Iris pigment epithelial cell (primary cell): ENCODE measurements at regions not wholly inside any gene's neighbourhood (a gene's known extent, or its start where the extent isn't known, plus 50 kb on each side); places are given as distances from the start of the nearest gene placed in this dataset.

Experiments used
- DNase-seq: peaks from one replicate; pipeline ENCODE4 v3.0.0-alpha.2; 2011; ENCODE audit warnings: low read depth

- DNase-seq: no peak
Observed at GRCh38 chr14:51512316-51512715, 139.4 kb upstream of the FRMD6 start.

DNA sequence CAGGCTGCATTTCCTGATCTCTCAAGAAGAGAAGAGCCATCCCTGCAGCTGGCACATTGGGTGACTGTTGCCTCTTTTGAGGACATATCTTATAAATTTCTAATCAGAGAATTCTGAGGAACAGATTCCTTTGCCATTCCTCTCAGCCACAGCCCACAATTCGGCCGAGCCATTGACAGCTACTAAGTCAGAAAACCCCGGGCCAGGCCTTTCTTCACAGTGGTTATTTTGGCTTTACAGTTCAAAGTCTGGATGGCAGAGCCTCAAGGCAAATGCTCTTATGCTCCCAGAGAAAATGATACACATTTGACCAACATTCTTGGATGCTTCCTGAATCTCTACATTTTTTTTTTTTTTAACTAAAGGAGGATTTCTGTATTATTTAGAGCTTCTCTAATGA lies 138.4 kb upstream of the FRMD6 start:
- no peak for DNase-seq

DNA sequence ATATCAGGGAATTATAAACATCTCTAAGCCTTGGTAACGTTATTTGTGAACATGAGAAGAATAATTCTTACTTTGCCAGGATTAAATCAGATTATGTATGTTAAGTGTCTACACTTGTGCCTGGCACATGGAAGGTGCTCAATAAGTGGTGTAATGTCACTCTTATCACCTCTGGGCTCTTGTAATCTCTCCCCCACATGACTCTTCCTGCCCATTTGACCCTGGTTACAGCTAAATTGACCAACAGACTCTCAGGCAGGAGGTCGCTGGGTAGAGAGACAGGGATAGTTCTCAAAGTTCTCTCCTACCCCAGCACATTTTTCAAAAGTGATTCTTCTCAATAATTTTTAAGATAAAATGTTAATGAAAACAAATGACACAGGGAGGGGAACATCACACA lies 137.8 kb upstream of the FRMD6 start:
- no peak for DNase-seq

- DNase-seq: no peak
Observed at GRCh38 chr14:51515611-51516010, 136.1 kb upstream of the FRMD6 start.

DNA sequence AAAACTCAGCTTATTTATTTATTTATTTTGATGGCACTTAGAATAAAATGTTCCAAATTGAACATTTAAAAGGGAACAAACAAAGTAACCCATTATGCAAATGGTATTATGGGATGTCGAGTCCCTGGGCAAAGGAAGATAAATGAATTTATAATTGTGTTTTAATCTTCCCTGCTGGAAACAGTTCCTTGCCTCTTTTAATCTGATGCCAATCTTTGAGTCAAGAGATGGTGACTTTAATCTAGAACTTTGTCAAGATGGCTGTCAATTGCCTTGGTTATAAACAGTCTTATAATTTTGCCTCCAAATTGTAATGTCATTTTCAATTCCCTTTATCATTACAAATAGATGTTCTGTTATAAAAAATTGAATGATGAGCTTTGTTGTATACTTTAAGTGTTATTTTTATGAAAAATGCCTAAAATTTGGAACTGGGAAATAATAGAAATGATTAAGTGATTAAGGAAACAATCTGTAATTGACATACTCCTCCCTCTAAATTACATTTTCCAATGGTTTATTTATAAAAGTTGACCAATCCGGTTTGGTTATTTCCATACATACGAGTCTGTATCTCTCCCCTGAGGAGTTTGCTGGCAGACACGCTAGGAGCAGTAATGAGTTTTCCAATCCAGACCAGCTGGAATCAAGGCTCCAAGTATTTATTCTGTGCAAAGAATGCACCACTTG lies 134.9 kb upstream of the FRMD6 start:
- DNase-seq: no peak

DNA sequence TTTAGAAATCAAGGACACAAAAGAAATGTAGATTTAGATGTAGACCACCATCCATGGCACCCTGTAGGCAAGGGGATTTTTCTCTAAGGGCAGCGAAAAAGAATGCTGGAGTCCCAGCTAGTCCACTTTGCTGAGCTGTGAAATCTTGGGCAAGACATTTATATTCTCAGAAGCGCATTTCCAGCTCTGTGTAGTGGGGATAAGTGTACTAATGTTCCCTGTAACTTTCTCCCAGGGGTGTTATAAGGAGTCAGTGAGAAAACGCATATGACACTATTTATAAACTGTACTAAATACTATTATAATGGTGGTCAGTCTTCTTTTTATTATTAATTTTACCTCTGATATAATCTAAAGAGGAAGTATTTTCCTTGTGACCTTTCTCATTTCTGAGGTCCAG lies 133.4 kb upstream of the FRMD6 start:
- no peak for DNase-seq

- no peak for DNase-seq
Observed at GRCh38 chr14:51518711-51519110, 133.0 kb upstream of the FRMD6 start.

DNA sequence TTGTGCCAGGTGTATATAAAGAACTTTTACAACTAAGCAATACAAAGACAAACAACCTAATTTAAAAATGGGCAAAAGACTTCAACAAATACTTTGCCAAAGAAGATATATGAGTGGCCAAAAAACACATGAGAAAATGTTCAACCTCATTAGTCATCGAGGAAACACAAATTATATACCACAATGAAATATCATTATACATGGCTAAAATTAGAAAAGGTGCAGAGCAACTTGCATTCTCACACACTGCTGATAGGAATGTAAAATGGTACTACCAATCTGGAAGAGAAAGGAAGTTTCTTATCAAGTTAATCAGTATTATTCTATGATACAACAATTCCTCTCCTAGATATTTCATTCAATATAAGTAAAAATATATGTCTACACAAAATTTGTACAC lies 131.6 kb upstream of the FRMD6 start:
- DNase-seq: no peak

- DNase-seq: peak; percentile 89
Observed at GRCh38 chr14:51521764-51522163, 129.9 kb upstream of the FRMD6 start.

GRCh38 chr14:51523243-51523642 lies 128.5 kb upstream of the FRMD6 start:
- no peak for DNase-seq

- no peak for DNase-seq
Observed at GRCh38 chr14:51525739-51526138, 126.0 kb upstream of the FRMD6 start.

- DNase-seq: peak; percentile 79
Observed at GRCh38 chr14:51527073-51527472, 124.6 kb upstream of the FRMD6 start.

- DNase-seq: no peak
Observed at GRCh38 chr14:51529736-51530135, 122.0 kb upstream of the FRMD6 start.

DNA sequence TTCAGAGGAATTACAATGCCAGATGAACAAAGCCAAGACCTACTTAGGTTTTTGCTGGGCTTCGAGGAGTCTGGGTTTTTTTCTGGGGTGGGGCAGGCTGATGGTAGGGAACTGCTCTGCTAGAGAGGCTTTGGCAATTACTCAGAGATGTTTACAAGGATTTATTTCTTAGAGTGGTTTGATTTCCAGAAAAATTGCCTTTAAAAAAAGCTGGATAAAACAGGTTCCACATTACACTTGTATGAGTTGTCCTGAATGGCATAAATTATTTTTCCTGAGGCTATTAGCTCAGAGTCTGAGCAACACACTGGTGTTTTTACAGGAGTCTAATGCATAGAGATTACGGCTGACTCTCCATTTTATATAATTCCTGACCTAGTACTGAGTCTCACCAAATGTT lies 118.5 kb upstream of the FRMD6 start:
- DNase-seq: peak; percentile 72

DNA sequence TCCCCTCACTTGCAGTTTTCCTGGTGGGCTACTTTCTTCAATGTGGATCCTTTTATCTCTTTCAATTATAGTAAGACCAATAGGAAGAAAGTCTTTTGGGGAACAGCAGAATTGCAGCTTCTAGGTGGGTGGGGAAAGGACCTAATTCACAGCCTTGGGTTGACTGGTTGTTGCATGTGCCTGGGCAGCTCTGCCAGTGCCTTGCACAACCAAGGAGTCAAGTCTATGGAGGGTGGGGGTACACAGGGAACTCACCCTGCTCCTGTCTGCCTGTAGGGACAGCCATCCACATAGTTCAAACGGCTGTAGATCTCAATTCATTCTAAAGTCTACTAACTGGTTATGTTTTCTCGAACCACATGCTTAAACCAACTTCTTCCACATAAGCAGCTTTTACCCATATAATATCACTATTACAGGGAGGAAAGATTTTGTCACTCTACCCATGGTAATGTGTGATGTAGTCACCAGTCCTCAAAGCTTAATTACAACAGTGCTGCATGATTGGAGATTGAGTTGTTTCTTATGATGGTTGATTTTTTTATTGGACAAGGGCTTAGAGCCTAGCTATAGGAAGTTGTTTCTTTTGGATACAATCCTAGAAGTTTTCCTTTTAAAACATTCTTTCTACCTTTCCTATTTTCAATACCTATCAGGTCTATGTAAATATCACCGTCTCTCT lies 117.7 kb upstream of the FRMD6 start:
- no peak for DNase-seq

GRCh38 chr14:51534610-51535011 lies 117.1 kb upstream of the FRMD6 start:
- peak; percentile 44 for DNase-seq

DNA sequence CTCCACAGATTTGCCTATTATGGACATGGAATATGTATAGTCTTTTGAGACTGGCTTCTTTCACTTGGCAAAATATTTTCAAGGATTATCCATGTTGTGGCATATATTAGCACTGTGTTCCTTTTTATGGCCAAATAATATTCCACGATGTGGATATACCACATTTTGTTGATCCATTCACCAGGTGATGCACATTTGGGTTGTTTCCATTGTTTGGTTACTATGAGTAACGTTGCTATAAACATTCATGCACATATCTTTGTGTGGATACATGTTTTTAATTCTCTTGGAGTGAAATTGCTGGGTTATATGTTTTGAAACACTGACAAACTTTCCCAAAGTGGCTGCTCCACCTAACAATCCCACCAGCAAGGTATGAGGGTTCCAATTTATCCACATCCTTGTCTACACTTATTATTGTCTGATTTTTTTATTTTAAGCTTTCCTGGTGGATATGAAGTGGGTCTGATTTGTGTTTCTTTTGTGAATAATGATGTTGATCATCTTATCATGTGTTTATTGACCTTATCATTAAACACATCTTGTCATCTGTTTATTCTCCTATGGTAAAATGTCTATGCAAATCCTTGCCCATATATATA lies 116.2 kb upstream of the FRMD6 start:
- no peak for DNase-seq

GRCh38 chr14:51538973-51539372 lies 112.7 kb upstream of the FRMD6 start:
- DNase-seq: no peak

DNA sequence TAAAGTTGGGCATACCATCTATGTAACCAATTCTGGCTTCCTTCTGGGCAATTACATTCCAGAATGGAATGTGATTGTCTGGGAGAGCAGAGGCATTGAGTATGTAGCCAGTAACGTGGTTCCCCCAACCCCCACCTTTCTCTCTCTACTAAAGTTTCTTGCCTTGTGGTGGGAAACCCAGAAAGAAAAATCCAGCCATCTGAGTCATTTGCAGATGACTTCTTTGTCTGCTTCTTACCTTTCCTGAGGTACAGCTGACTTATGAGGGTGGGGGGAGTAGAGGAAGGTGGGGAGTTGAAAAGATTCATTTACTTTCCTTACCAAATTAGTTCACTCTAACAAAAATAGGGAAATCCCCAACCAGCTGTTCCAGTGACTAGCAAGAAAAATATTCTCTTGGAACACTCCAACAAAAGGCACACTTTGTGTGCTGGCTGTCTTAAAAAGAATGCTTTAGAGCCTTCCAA lies 112.1 kb upstream of the FRMD6 start:
- peak; percentile 90 for DNase-seq

- peak; percentile 77 for DNase-seq
Observed at GRCh38 chr14:51540364-51540763, 111.3 kb upstream of the FRMD6 start.

GRCh38 chr14:51544471-51544870 lies 107.2 kb upstream of the FRMD6 start:
- peak; percentile 58 for DNase-seq

DNA sequence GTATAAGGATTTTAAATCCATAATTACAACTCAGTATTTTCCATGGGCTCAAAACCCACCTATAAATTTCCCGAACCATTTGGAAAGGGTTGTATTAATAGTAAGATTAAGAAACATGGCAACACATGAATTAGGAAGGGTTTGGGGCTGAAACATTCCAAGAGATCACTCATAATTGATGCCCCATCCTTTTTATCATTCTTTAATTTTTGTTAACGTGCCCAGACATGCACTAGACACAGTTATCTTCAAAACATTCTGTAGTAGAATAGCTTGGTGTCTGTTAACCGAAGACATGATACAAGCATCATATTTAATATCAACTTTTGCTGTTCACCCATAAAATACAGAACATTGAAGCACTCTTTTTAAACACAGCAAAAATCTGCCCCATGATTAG lies 106.8 kb upstream of the FRMD6 start:
- no peak for DNase-seq

GRCh38 chr14:51545396-51545795 lies 106.3 kb upstream of the FRMD6 start:
- DNase-seq: no peak
